Hematopoietic multipotent progenitor cell treated with erythropoietin and hydrocortisone succinate and interleukin-3 and kit ligand, for 4 days (in vitro differentiated cells): ENCODE measurements at regions not wholly inside any gene's neighbourhood (a gene's known extent, or its start where the extent isn't known, plus 50 kb on each side); places are given as distances from the start of the nearest gene placed in this dataset.

Source experiments
- DNase-seq: peaks from one replicate; pipeline ENCODE4 v3.0.0-alpha.2; 2015

DNA sequence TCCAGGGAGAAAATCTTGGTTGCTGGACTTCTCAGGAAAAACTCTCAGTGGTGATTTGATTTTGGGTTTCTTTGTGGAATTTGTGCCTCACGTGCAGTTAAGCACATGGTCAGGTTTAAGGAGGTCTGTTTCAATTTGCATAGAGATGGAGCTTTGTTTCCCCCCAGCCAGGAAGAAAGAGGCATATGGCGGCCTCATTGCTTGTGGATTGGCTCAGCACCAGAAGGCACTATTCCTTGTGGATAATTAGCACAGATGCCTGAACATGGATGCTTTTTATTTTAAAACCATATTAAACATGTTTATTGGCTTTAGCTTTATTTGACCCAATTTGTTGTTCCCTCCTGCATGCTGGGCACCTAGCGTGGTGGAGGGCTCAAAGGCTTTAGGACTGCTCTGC lies 125.1 kb upstream of the RGMA start:
- no peak for DNase-seq

DNA sequence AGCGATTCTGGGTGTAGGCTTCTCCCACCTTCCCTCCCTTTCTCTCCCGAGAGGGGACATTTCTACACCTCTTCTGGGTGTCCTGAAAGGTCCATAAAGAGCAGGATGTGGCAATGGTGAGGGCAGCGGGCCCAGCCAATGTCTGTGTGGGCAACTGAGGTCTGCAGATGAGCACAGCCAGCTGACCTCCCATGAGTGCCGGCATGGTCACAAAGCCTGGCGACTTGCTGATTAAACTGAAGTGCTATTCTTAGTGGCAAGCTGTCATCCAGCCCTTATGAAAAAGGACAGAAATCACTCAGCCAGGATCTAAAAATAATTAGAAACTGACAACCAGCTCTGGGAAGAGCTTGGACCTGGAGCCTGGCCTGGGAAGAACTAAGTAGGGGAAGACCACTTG lies 124.3 kb upstream of the RGMA start:
- no peak for DNase-seq

DNA sequence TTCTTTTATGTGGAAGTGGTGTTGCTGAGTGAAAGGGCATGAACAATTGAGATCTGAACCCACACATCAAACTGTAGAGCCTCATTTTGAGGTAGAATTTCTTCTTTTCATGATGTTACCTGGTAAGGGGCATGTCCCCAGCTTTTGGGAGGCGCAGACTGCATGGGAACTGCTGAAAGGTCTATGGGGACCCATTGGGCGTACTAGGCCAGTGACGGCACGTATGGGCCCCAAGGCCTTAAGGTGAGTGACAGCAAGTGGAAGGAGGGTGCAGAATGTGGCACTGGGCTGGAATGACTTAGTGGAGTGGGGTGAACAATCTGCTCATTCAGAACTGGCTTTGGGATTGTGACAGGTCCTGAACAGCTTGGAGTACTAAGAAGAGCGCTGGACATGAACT lies 123.6 kb upstream of the RGMA start:
- DNase-seq = no peak

DNA sequence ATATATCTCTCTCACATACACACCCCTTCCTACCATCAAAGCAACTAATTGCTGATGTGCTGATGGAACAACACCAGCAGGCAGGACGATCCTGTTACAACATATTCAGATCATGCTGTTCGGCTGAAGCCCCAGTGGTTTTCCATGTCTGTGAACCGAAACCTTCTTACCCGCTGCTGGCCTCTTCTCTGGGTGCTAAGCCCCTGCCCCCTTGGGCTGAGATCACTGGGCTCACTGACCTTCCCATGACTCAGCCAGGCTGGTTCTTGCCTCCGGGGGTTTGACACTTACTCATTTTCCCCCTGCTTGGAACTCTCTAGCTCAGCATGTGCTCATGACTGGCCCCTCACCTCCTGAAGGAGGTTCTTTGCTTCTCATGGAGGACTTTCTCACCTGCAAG lies 122.0 kb upstream of the RGMA start:
- DNase-seq = no peak

DNA sequence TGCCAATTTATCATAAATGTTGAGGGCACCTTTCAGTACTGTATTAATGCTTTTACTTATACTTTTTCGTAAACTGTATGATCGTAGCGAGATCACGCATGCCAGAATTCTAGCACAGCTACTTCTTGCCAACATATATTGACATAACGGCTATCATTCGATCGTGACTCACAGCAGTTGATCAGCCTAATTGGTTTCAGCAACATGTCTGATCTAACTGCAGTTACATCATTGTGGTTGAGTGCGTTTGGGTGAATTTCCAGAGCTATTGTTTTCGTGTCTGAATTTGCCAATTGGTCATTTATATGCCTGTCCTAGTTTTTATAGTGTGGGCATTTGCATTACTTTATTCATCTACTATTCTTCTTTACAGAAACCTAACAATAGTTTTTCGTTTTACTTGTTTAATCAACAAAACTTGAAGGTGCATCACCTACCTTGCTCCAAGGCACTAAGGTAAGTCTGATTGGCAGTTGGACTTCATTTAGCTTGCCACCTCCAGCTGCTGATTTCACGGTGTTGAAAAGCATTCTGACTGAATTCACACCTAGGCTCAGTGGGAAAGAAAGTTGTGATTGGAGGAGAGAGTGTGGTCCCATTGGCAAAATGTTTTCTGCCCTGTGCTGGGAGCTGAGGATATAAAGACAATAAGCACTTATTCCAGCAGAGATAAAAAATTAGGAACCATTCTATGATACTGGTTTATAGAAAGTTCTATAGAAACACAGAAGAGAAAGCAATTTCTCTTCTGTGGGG lies 120.9 kb upstream of the RGMA start:
- no peak for DNase-seq

DNA sequence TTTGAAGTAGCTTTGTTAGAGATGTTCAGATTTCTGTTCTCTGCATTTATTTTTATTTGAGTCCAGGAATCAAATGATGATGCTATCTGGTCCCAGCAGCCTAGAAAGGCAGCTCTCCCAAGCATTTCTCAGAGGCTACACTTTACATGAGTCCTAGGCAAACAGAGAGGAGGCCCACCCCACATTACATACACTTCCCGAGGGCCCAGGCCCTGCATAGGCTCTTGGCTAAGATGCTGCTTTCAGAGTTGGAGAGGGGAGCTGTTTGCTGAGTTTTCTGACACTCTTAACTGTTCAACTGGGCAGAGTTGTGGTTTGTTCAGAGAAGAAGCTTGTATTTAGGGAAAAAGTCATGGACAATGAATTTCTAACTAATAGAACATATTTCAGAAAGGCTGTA lies 117.9 kb upstream of the RGMA start:
- DNase-seq = no peak

DNA sequence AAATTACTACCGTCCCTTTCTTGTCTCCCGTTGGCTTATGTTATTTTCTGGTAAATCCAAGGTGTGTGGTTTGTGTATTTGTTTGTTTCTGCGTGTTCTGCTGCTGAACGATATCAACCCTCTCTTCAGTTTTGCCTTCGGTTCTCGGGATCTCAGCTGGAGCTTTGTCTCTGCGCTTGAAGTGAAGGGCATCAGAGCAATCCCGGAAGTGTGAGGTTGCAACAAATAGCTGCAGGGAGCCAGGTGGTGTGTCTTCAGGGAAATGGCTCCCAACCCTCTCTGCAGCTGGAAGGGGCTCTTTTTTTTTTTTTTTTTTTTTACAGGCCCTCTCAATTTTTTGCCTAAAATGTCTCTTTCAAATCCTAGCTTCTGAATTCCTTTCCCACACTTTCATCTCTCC lies 116.4 kb upstream of the RGMA start:
- no peak for DNase-seq

DNA sequence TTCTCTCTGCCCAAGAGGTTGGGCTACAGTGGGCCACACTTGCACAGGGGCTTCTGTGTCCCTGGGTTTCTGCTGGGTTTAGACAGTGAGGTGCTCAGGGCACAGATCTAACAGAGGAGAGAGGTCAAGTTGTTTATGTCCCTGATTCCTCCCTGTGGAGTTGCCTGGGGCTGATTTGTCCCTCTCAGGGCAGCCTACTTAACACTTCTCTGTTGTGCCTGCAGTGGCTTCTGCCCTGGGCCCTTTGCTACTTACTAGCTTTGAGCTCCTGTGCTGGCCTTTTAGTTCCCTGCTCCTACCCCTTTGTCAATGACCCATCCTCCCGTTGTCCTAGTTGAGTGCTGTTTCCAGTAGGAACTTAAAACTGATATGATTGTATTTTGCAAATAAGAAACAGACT lies 114.0 kb upstream of the RGMA start:
- no peak for DNase-seq

DNA sequence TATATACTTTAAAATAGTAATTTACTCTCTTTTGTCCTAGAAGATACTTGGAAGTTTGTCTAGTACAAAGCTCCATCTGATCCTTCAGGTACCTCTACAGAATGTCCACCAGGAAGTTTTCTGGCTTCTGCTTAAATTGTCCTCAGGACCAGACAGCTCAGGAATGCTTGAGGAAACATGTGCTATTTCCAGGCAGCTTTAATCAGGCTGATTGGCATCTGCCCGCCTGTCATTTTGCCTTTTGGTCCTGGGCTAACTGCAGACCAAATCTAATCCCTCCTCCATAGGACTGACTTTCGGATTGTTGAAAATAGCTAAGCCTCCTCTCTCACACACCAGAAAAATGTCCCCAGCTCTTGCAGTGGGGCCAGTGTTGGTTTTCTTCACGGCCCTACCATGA lies 113.4 kb upstream of the RGMA start:
- no peak for DNase-seq

DNA sequence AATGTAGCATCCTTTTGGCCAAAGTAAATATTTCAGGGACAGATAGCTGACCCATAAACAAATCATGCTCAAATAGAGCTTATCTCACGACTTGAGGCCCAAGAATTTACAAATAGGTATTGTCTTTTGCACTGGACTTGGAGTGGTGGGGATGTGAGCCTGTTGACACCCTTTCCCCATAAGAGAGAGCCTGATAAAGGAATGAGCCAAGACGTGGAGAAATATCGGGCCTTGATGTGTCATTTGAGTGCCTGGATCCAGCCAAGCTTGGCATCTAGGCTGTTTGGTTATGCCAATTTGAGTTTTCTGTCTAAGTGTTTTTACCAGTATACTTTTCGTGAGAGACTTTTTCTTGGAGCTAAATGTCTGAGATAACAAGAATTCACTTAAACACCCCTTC lies 112.9 kb upstream of the RGMA start:
- no peak for DNase-seq

DNA sequence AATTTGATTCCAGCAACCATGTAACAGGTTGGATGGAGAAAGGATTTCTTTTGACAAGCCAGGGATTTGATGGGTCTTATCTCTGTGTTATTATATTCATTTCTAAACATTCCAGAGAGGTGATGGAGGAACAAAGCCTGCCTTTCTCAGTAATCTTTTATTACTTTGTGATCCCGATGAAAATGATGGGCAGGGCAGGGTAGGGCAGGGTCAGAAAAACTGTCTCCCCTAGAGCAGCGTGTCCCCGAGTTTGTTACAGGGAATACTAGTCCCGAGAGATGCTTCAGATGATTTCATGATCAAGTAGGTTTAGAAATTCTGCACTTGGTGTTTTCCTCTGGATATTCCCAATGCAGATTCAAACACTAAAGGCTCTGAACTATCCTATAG lies 111.8 kb upstream of the RGMA start:
- DNase-seq = no peak

DNA sequence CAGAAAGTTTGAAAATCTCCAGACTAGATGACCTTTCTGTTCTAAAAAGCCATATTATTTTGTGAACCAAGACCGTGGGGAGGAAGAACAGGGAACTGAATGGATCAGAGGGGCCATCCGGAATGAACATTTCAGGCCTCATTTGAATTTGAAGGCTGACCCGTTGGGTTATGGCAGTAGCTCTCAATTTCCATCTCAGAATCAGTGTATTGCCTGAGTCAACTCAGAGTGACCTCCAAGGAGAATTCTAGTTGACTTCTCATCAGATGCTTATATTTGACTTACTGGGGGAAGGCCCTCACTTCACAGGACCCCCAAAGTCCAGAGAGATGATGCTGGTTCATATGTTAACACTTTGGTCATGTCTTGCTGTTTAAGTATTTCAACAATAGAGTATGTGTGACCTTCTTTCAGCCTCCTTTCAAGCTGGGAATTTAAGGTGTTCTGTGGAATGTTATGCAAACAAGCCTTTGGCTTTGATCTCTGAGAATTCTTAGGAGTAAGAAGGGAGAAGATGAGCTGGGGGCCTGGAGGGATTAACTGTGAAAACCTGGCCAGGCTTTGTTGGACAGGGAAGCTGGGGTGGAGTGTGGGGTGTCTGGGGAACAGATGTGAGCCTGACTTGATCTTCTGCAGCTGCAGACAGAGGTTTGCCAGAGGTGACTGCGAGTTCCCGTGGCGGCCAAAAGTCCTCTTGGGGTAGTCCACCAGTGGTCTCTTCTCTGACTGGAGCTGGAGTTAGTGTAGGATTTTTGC lies 111.2 kb upstream of the RGMA start:
- DNase-seq = no peak

DNA sequence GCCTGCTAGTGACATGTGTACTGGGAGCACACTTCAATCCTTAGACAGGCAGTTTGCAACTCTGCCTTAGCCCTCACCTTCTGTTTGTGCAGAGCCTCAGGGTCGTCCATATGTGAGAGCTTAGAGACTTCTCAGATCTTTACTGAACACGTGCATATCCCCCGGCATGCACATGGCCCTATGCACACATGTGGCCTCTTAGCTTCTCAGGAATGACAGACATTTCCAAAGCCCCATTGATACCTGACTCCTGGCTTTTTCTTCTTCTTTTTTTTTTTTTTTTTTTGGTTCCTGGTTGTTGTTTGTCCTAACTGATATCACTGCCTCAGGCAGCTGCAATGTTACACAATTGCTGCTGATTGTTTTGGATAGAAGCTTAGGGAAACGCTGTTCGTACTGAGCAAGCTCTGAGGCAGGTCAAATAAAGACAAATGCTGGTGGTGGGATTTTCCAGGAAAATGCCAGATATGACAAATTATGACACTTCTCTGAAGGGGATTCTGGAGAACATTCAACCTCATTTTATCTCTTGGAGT lies 107.2 kb upstream of the RGMA start:
- DNase-seq = no peak

DNA sequence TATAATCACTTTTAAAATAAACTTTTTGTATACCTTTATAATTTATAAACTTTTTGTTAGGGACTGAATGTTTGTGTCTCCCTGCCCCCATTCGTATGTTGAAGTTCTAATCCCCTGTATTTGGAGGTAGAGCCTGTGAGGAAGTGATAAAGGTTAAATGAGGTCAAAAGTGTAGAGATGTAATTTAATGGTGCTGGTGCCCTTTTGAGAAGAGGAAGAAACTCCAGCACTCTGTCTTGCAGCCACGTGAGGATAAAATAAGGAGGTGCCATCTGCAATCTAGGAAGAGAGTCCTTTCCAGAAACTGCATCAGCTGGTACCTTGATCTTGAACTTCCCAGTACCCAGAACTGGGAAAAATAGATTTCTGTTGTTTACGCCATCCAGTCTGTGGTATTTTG lies 106.1 kb upstream of the RGMA start:
- DNase-seq = no peak

DNA sequence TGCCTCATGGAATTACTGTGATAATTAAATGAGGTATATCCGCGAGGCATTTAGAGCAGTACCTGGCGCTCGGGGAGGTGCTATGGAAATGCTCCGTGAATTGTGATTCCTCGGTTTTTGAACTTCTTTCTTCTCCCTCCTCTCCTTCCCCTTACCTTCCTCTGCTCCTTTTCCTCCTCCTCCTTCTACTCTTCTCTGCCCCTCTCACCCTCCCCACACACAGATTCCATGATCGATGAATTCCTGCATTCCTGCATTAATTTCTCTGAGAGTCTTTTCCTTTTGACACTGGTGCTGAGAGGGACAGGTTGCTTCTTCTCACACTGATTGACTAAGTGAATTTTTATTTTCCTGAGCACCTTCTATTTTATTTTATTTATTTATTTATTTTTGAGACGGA lies 101.2 kb upstream of the RGMA start:
- no peak for DNase-seq

DNA sequence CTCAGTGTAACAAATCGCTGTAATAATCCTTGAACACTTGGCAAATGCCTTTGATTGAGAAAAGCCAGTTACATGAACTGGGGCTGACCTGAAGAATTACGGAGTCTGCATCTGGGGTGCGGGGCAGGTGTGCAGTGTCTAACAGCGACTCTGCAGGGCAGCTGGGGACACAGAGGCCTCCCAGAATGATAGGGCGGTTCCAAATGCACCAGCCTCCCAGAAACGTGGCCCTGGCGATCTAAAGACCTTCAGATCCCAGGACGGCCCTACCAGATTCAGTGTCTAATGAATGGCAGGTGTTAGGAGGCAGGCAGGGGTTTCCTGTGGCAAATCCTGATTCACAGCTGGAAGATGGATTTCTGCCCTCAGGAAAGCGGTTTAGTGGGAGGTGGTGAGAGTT lies 100.5 kb upstream of the RGMA start:
- no peak for DNase-seq

DNA sequence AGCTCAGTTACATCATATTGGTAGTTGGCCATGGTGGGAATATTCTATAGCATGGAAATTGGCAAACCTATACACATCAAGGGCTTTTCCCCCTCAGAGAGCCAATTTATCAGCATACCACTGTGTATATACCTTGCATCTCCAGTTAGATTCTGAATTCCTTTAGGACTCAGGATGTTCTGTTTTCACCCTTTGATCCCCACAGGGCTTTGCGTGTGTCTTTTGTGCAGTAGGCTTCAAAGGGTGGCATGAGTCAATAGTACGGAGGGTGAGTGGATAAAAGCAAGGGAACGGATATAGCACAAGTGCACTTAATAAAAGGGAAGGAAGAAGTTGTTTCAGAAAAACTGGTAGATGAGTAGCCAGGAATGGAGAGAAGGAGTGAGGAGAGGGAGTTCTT lies 99.2 kb upstream of the RGMA start:
- DNase-seq = no peak

DNA sequence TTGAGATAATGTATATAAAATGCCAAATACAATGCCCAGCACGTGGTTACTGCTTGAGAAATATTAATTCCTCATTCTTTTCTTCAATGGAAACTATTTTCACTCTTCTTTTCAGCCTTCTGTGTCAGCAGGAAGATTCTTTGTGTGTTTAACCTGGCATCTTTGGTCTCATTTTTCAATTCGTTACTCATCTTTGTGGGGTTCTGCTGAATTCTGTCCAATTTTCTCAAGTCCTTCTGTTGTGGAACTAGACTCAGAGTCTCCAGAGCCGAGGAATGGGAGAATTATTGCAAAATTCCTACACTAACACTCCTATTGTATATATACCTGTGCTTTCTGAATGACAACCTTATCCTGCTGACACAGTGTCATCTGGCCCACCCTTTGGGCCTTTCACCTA lies 96.8 kb upstream of the RGMA start:
- DNase-seq = no peak

DNA sequence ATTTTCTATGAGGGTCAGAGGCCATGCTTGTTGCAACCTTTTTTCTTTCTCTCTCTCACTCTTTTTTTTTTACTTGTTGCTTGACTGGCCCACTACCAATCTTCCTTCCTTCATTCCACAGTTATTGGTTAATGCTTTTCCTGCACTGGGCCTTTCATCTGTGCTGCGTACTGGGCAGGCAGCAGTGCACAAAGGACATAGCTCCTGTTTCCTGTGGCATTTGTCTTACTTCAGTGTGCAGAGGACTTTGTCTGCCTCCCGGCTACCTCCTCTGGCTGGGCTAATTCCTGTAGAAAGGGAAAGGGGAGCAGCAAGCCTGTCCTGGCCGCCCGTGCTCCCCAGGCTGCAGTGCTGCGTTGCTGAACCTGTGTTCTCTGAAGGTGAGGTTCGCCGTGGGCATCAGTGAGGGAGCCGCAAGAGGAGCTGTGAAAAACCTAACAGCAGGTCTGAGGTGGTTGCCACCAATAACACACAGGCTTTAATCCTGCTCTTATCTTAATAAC lies 93.7 kb upstream of the RGMA start:
- no peak for DNase-seq

DNA sequence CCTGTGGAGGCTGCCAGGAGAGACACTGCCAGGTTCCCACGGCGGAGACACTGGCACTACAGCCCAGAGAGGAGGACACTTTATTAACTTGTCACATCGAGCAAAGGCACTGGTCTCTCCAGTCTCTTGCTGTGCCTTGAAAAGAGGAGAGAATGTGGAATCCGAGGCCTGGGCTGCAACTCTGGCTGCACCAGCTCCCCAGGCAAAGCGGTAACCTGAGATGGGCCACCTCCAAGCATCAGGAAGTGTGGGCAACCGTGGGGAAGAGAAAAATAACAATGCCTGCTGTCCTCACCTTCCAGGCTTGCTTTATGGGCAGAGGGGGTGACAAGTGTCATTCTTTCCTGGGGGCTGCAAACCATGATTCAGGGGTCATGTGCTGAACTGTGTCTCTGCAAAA lies 91.6 kb upstream of the RGMA start:
- DNase-seq = no peak

DNA sequence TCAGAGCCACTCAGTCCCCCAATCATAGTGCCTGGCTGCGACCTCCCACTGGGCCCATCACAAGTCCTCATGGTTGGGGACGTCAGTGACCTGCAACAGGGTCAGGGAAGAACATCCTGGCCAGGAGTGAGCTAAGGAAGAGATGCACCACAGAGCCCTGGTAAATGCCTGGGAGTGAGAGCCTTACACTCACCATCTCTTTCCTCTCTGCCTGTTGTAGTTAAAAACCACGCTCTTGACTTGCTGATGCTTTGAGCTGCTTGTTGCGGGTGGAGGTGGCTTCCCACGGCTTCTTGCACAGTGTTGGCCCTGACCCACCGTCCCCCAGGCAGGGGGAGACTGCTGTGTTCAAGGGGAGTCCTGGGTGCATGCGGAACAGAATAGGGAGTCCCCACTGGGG lies 91.1 kb upstream of the RGMA start:
- DNase-seq = no peak

DNA sequence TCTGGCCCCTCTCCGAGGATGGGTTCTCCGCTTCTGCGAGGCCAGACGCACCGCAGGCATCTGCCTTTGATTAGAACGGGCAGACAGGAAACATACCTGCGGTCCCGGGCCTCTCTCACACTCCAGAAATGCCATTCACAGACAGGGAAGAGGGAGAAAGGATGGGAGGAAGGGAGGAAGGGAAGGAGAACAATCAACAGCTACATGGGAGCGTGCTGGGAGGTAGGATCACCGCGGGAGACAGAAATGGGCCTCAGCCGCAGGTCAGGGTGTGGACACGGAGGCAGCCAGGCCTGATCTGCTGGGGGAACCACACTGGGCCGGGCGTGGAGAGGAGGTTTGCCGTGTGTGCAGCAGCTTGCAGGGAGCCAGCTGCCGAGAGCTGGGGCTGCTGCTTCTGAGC lies 90.7 kb upstream of the RGMA start:
- DNase-seq = no peak

DNA sequence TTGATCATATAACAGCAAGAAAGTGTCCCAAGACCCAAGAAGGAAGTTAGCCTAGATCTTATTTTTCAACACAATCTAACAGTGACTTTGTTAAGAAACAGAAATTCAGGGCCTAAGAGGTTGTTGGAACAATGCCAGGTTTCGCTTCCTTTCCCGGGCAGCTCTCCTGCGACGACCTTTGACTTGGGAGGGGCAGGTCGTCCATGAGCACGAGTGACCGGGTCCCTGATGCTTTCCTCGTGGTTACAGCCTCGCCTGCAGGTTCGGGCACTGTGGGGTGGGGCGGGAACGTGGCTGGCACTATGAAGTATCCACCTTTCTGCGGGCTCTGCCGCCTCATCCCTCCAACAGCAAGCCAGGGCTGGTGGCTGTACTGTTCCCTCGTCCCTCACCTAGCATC lies 90.1 kb upstream of the RGMA start:
- peak; percentile 53 for DNase-seq

DNA sequence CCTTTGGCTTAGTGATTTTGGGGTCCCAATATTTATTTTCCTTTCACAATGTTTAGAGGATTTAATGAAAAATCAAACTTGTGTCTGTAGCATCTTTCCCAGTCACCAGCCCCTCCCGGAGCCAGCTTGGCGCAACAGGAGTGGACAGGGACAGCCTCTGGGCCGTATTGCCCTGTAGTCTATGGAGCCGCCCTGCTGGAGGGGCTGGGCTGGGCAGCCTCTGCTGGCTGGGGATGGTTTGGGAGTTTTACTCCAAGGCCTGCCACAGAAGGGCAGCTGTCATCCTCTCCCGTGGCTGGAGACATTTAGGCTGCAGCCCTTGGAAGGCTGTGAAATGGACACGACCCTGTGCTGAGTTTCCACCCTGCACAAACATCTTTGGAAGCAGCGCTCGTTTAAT lies 89.4 kb upstream of the RGMA start:
- DNase-seq = no peak

DNA sequence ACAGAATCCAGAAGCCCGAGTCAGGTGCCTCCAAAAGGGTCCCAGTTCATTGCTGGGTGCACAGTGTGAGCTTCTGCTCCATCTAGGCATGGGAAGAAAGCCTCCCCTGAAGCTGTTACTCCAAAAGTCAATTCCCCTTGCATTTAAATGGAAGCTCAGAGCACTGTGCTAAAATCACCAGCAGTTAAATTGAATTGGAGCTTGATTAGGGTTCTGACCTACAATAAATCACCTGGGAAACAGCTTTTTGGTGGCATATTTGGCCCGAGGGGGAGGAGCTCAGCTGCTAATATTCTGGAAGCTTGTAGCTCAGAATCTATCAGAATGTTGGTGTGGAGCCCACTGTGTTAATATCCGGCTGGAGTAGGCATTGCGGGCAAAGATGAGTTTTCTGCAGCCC lies 87.1 kb upstream of the RGMA start:
- DNase-seq = no peak
